ENCODE measurements at regions not wholly inside any gene's neighbourhood (a gene's known extent, or its start where the extent isn't known, plus 50 kb on each side); places are given as distances from the start of the nearest gene placed in this dataset.

DNA sequence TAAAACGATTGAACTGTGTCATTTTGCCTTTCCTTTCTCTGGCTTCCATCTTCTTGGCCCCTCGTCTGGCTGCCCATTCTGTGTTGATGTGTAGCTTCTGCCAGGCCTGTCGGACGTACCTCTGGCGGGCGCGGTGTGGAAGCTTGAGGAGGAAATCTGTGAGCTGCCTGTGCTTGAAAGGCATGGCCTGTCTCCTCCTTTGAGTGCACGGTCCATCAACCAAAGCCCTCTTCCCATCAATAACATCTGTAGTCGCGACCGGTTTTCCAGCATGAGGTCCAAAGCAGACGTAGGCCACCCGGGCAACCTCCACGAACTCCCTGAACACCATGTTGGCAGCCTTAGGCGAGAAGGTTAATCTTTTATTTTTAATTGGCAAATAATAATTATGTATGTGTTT is 202.7 kb downstream of the CRLF2 start:
- TF ChIP-seq, protein P1, sequence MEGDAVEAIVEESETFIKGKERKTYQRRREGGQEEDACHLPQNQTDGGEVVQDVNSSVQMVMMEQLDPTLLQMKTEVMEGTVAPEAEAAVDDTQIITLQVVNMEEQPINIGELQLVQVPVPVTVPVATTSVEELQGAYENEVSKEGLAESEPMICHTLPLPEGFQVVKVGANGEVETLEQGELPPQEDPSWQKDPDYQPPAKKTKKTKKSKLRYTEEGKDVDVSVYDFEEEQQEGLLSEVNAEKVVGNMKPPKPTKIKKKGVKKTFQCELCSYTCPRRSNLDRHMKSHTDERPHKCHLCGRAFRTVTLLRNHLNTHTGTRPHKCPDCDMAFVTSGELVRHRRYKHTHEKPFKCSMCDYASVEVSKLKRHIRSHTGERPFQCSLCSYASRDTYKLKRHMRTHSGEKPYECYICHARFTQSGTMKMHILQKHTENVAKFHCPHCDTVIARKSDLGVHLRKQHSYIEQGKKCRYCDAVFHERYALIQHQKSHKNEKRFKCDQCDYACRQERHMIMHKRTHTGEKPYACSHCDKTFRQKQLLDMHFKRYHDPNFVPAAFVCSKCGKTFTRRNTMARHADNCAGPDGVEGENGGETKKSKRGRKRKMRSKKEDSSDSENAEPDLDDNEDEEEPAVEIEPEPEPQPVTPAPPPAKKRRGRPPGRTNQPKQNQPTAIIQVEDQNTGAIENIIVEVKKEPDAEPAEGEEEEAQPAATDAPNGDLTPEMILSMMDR (IDR thresholded peaks at IDR 0.05): no peak
- TF ChIP-seq POLR2A (IDR thresholded peaks at IDR 0.05; ENCODE audit: low read depth) (no peak), EP300 (IDR thresholded peaks at IDR 0.05) (no peak), POLR2AphosphoS5 (IDR thresholded peaks at IDR 0.05) (no peak)

Data from esophagus muscularis mucosa (tissue), 4 donors.